ENCODE measurements at regions not wholly inside any gene's neighbourhood (a gene's known extent, or its start where the extent isn't known, plus 50 kb on each side); places are given as distances from the start of the nearest gene placed in this dataset.

GRCh38 chr3:25338158-25338725 is 89.8 kb upstream of the RARB start:
- peaks cover 5% of the 10 kb centered on the region for H3K9me3 Mint-ChIP-seq

GRCh38 chr3:25339225-25339624 is 88.8 kb upstream of the RARB start:
- H3K4me3 Mint-ChIP-seq = no peak overlapping the region
- ATAC-seq (replicated peaks) = no peak
- no peak overlapping the region for H3K27ac Mint-ChIP-seq
- peaks cover 5% of the 10 kb centered on the region for H3K9me3 Mint-ChIP-seq
- H3K27me3 Mint-ChIP-seq = no peaks in the 10 kb centered on the region
- H3K4me1 Mint-ChIP-seq = no peaks in the 10 kb centered on the region
- no peaks in the 10 kb centered on the region for H3K36me3 Mint-ChIP-seq (ENCODE audit: low read depth)

More at GRCh38 chr3:25338158-25338725, 89.8 kb upstream of the RARB start:
- H3K4me3 Mint-ChIP-seq = no peak overlapping the region
- H3K27me3 Mint-ChIP-seq = no peaks in the 10 kb centered on the region
- ATAC-seq (replicated peaks) = no peak
- H3K36me3 Mint-ChIP-seq (ENCODE audit: low read depth) = no peaks in the 10 kb centered on the region
- no peaks in the 10 kb centered on the region for H3K4me1 Mint-ChIP-seq
- H3K27ac Mint-ChIP-seq = no peak overlapping the region

- Mint-ChIP-seq H3K27me3 (no peaks in the 10 kb centered on the region), H3K36me3 (ENCODE audit: low read depth) (no peaks in the 10 kb centered on the region), H3K27ac (no peak overlapping the region), H3K4me3 (no peak overlapping the region), H3K9me3 (peaks cover 4% of the 10 kb centered on the region), H3K4me1 (no peaks in the 10 kb centered on the region)
- no peak for ATAC-seq (replicated peaks)
These were observed 83.4 kb upstream of the RARB start for GRCh38 chr3:25344670-25345069.

DNA sequence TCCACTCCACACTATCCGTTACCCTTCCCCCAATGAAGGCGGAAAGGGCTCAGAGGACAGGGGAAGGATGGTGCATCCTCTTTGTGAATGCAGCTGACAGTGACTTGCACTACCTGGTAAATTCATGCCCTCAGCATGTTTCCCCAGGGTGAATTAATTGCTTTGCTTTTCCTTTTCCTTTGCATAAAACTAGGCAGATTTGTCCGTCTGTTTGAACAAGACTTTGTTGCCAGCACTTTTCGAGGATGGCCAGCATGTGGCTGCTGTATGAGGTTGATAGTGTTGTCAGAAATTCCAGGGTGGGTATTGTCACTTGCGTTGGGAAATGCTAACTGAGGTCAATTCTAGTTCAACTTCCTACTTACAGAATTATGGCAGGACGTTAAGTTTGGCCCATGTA is 79.0 kb upstream of the RARB start:
- ATAC-seq (replicated peaks) = no peak
- Mint-ChIP-seq H3K36me3 (ENCODE audit: low read depth) (no peaks in the 10 kb centered on the region), H3K27ac (no peak overlapping the region), H3K4me3 (no peak overlapping the region), H3K27me3 (no peaks in the 10 kb centered on the region), H3K9me3 (peaks cover 4% of the 10 kb centered on the region), H3K4me1 (no peaks in the 10 kb centered on the region)

- H3K4me3 Mint-ChIP-seq = no peak overlapping the region
- no peaks in the 10 kb centered on the region for H3K4me1 Mint-ChIP-seq
- peaks cover 4% of the 10 kb centered on the region for H3K9me3 Mint-ChIP-seq
- H3K27ac Mint-ChIP-seq = no peak overlapping the region
- H3K36me3 Mint-ChIP-seq (ENCODE audit: low read depth) = no peaks in the 10 kb centered on the region
- H3K27me3 Mint-ChIP-seq = no peaks in the 10 kb centered on the region
- no peak for ATAC-seq (replicated peaks)
These were observed 78.0 kb upstream of the RARB start for GRCh38 chr3:25349828-25350724.

DNA sequence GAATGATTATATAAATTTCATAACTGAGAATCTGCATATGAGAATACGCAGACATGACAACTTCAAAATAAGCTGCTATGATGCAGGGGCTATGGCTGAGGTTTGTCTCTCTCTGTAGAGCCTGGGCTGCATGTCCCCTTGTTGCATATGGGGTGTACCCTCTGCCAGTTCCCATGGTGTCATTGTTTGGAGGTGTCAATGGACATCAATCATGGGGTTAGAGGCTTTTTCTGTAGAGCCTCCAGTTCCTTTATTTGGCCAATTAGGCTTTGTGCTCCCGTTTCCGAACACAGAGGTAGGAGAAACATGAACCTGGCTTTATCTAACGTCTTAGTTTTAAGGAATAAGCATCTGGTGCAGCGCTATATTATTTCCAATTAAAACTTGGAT is 77.3 kb upstream of the RARB start:
- H3K27ac Mint-ChIP-seq = no peak overlapping the region
- no peaks in the 10 kb centered on the region for H3K36me3 Mint-ChIP-seq (ENCODE audit: low read depth)
- no peak overlapping the region for H3K4me3 Mint-ChIP-seq
- no peaks in the 10 kb centered on the region for H3K27me3 Mint-ChIP-seq
- ATAC-seq (replicated peaks) = no peak
- H3K9me3 Mint-ChIP-seq = peaks cover 4% of the 10 kb centered on the region
- H3K4me1 Mint-ChIP-seq = no peaks in the 10 kb centered on the region

DNA sequence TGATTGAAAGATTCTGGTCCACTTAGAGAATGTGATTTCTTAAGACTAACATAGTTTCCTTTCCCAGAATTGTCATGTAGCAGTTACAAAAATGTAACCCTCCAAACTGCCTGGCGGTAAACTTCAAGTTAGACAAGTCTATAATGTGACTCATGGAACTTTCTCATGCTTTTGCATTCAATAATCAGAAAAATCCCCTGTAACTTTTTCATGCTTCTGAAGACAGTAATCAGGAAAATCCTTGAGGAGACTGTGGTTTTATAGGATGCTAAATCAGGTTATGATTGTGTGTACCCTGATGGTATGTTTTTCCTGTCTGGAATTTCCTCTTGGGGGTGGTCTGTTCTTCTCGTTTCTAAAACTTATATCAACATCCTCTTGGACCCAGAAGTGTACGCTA is 74.0 kb upstream of the RARB start:
- no peaks in the 10 kb centered on the region for H3K36me3 Mint-ChIP-seq (ENCODE audit: low read depth)

DNA sequence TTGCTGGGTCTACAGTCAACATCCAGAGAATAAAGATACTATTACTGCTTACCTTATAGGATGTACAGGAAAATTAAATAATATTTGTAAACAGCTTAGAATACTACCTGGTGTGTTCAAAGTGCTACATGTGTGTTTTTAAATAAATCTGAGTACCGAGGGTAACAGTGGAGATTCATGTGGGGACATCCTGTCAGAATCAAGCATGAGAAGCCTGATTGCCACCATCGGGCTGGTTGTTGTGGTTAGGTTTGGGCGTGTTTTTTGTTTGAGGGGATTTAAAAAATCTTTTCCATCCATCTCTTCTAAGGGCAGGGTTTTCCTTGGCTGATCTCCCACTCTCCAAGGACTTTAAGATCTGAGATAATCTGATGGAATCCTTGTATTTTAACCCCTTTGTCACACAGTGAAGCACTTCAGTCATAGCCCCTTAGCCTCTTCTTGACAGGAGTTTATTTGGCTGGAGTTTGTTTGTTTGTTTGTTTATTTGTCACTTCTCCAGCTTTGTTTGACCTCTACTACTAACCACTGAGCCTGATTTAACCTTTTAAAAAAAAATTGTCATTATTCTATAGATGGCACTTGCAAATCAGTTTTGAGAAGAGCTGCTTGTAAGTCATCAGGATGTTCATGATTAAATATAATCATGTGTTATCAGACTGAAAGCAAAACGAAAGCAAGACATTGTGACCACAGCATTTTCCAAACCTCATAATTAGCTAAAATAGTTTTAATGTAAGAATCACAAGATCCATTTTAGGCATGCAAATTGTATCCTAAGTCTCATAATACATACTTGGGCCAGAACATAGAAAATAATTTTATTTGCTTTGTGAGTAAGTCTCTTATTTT is 72.8 kb upstream of the RARB start:
- no peaks in the 10 kb centered on the region for H3K27me3 Mint-ChIP-seq
- no peak overlapping the region for H3K27ac Mint-ChIP-seq
- no peak overlapping the region for H3K4me3 Mint-ChIP-seq
- no peak for ATAC-seq (replicated peaks)
- no peaks in the 10 kb centered on the region for H3K4me1 Mint-ChIP-seq
- no peaks in the 10 kb centered on the region for H3K36me3 Mint-ChIP-seq (ENCODE audit: low read depth)
- H3K9me3 Mint-ChIP-seq = peaks cover 11% of the 10 kb centered on the region

More for the DNA sequence above, 74.0 kb upstream of the RARB start:
- H3K9me3 Mint-ChIP-seq = peaks cover 3% of the 10 kb centered on the region
- no peak overlapping the region for H3K4me3 Mint-ChIP-seq
- no peaks in the 10 kb centered on the region for H3K4me1 Mint-ChIP-seq
- H3K27me3 Mint-ChIP-seq = no peaks in the 10 kb centered on the region
- no peak for ATAC-seq (replicated peaks)
- H3K27ac Mint-ChIP-seq = no peak overlapping the region

DNA sequence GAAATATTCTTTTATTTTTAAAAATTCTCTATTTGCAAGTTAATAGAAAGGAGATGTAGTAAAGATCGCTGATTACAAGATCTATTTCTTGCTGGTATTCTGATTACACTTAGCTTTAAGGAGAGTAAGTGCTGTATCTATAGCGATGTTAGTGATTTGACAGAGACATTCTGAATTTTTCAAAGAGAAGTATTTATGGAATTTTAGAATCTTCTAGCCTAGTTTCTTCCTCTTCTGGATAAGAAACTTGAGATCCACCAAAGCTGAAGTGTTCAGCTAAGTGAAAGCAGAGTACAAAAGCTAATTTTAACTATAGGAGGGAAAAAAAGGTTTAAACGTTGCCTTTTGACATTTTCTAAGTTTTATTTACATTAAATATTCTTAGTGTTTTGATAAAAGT is 72.1 kb upstream of the RARB start:
- no peaks in the 10 kb centered on the region for H3K4me1 Mint-ChIP-seq
- H3K36me3 Mint-ChIP-seq (ENCODE audit: low read depth) = no peaks in the 10 kb centered on the region
- no peak for ATAC-seq (replicated peaks)
- H3K9me3 Mint-ChIP-seq = peaks cover 14% of the 10 kb centered on the region
- no peak overlapping the region for H3K4me3 Mint-ChIP-seq
- no peak overlapping the region for H3K27ac Mint-ChIP-seq
- no peaks in the 10 kb centered on the region for H3K27me3 Mint-ChIP-seq

DNA sequence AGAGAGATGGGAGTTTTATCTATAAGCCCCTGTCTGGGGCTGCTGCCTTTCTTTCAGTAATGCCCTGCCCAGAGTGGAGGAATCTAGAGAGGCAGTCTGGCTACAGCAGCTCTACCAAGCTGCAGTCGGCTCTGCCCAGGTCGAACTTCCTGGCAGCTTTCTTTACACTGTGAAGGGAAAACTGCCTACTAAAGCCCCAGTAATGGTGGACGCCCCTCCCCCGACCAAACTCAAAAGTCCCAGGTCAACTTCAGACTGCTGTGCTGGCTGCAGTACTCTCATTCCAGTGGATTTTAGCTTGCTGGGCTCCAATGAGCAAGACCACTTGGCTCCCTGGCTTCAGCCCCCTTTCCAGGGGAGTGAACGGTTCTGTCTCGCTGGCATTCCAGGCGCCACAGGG is 65.9 kb upstream of the RARB start:
- no peak overlapping the region for H3K27ac Mint-ChIP-seq
- H3K36me3 Mint-ChIP-seq (ENCODE audit: low read depth) = no peaks in the 10 kb centered on the region
- ATAC-seq (replicated peaks) = no peak
- H3K9me3 Mint-ChIP-seq = peaks cover 24% of the 10 kb centered on the region
- no peaks in the 10 kb centered on the region for H3K4me1 Mint-ChIP-seq
- H3K27me3 Mint-ChIP-seq = peaks cover 8% of the 10 kb centered on the region
- H3K4me3 Mint-ChIP-seq = no peak overlapping the region

DNA sequence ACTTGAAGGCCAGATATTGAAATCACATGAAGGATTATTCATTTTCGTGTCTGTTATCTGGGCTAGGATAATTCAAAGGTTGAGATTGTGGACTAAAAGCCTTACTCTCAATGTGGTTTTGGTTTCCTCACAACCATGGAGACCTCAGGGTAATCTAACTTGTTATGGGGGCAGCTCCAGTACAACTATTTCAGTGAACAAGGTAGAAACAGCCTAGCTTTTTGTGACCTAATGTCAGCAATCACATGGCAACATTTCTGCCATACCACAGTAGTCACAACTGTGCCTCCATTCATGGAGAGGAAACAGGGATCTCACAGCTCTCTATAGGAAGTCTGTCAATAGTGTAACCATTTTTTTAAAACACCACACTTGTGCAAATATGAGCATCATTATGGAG is 62.4 kb upstream of the RARB start:
- peaks cover 11% of the 10 kb centered on the region for H3K27me3 Mint-ChIP-seq
- ATAC-seq (replicated peaks) = no peak
- H3K27ac Mint-ChIP-seq = no peak overlapping the region
- no peaks in the 10 kb centered on the region for H3K4me1 Mint-ChIP-seq
- no peaks in the 10 kb centered on the region for H3K36me3 Mint-ChIP-seq (ENCODE audit: low read depth)
- H3K9me3 Mint-ChIP-seq = peaks cover 14% of the 10 kb centered on the region
- H3K4me3 Mint-ChIP-seq = no peak overlapping the region

- Mint-ChIP-seq H3K27ac (no peak overlapping the region), H3K4me1 (no peaks in the 10 kb centered on the region), H3K9me3 (peaks cover 8% of the 10 kb centered on the region), H3K4me3 (no peak overlapping the region), H3K27me3 (peaks cover 11% of the 10 kb centered on the region), H3K36me3 (ENCODE audit: low read depth) (no peaks in the 10 kb centered on the region)
- no peak for ATAC-seq (replicated peaks)
These were observed 61.0 kb upstream of the RARB start for GRCh38 chr3:25367025-25367424.

- Mint-ChIP-seq H3K27me3 (peaks cover 3% of the 10 kb centered on the region), H3K4me3 (no peak overlapping the region), H3K36me3 (ENCODE audit: low read depth) (no peaks in the 10 kb centered on the region), H3K27ac (no peak overlapping the region), H3K9me3 (peaks cover 4% of the 10 kb centered on the region), H3K4me1 (no peaks in the 10 kb centered on the region)
- no peak for ATAC-seq (replicated peaks)
These were observed 55.9 kb upstream of the RARB start for GRCh38 chr3:25372167-25372566.

GRCh38 chr3:25376340-25376739 is 51.7 kb upstream of the RARB start:
- H3K4me1 Mint-ChIP-seq = no peaks in the 10 kb centered on the region
- no peak overlapping the region for H3K27ac Mint-ChIP-seq
- H3K36me3 Mint-ChIP-seq (ENCODE audit: low read depth) = no peaks in the 10 kb centered on the region
- no peak for ATAC-seq (replicated peaks)
- no peaks in the 10 kb centered on the region for H3K27me3 Mint-ChIP-seq
- H3K9me3 Mint-ChIP-seq = peaks cover 4% of the 10 kb centered on the region
- no peak overlapping the region for H3K4me3 Mint-ChIP-seq

DNA sequence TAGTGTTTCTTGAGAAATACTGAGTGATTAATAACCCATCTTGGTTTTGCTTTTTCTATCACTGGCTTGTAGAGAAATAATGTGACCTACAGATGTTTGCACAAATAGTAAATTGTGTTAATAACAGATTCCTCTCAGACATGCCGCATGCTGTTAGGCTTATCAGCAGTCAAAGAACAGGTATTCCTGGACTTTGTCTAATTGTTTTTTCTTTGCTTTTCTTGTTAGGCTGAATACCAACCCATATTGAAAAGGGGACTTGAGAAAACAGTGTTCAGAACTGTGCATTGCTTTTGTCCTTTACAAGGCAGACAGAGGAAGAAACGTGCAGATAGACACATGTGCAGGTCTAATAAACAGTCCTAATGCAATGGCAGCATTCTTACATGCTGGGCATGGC is 51.0 kb upstream of the RARB start:
- peaks cover 4% of the 10 kb centered on the region for H3K9me3 Mint-ChIP-seq
- no peaks in the 10 kb centered on the region for H3K27me3 Mint-ChIP-seq
- H3K36me3 Mint-ChIP-seq (ENCODE audit: low read depth) = no peaks in the 10 kb centered on the region
- ATAC-seq (replicated peaks) = no peak
- no peaks in the 10 kb centered on the region for H3K4me1 Mint-ChIP-seq
- no peak overlapping the region for H3K4me3 Mint-ChIP-seq
- H3K27ac Mint-ChIP-seq = no peak overlapping the region

All from activated T-helper 17 cell treated with anti-CD3 and anti-CD28 coated beads, Interleukin-2, amount 50 U/mL, for 72 hours (primary cell).